IMR-90 (cell line): ENCODE measurements at regions not wholly inside any gene's neighbourhood (a gene's known extent, or its start where the extent isn't known, plus 50 kb on each side); places are given as distances from the start of the nearest gene placed in this dataset.

Experiments
- ATAC-seq: fragments of 200-7000 bp; cut with Tn5 transposase; 2 replicates; pipeline ENCODE4 v1.9.1; 2020; ENCODE audit warnings: low read depth, mild to moderate bottlenecking, moderate library complexity
- BruUV-seq: library from RNA; stranded (reverse); fragments of 400-500 nt; replicated peaks from 2 replicates; lab custom pipeline; 2021; lab: Mats Ljungman, UMichigan
- CTCF ChIA-PET: fragments of 300-600 bp; formaldehyde crosslinking; extraction: SDS; loops from one replicate; lab custom pipeline; 2021; ENCODE audit warnings: antibody characterized with exemption; lab: Yijun Ruan, JAX
- POLR2A ChIA-PET: fragments of 300-600 bp; sonication (Branson Sonifier 250); formaldehyde crosslinking; loops from one replicate; lab custom pipeline; 2022; ENCODE audit warnings: antibody characterized with exemption; ENCODE audit not compliant: unreplicated experiment; lab: Charles Lee
- DNase-seq: peaks from one replicate; pipeline ENCODE4 v3.0.0; 2013
- H2AFZ ChIP-seq: replicated peaks from 2 replicates; pipeline ENCODE3; 2013; ENCODE audit warnings: low read length, mild to moderate bottlenecking; ENCODE audit not compliant: poor library complexity
- H2AK5ac ChIP-seq: 2 replicates; pipeline ENCODE4 v1.6.1; 2013; ENCODE audit warnings: low read depth, low read length, inconsistent platforms
- H2AK9ac ChIP-seq: replicated peaks from 2 replicates; pipeline ENCODE3; 2013; ENCODE audit warnings: mild to moderate bottlenecking, low read depth, low read length, moderate library complexity; ENCODE audit not compliant: poor library complexity
- H2BK120ac ChIP-seq: 2 replicates; pipeline ENCODE4 v1.6.1; 2013; ENCODE audit warnings: low read depth, low read length, inconsistent platforms
- H2BK15ac ChIP-seq: 3 replicates; pipeline ENCODE4 v1.6.1; 2013; ENCODE audit warnings: low read depth, low read length, inconsistent platforms
- H2BK20ac ChIP-seq: 2 replicates; pipeline ENCODE4 v1.6.1; 2013; ENCODE audit warnings: low read depth, mild to moderate bottlenecking, inconsistent platforms, low read length, moderate library complexity
- H2BK5ac ChIP-seq: 2 replicates; pipeline ENCODE4 v1.6.1; 2013; ENCODE audit warnings: mild to moderate bottlenecking, low read depth, low read length, inconsistent platforms; ENCODE audit not compliant: poor library complexity, severe bottlenecking
- H3K14ac ChIP-seq: replicated peaks from 2 replicates; pipeline ENCODE4 v1.6.1; 2013; ENCODE audit warnings: low read depth, low read length, inconsistent platforms
- H3K18ac ChIP-seq: 2 replicates; pipeline ENCODE4 v1.6.1; 2013; ENCODE audit warnings: low read depth, low read length, control low read depth
- H3K23ac ChIP-seq: 2 replicates; pipeline ENCODE4 v1.6.1; 2013; ENCODE audit warnings: low read depth, low read length, inconsistent platforms
- H3K27ac ChIP-seq: 2 replicates; pipeline ENCODE4 v1.5.1; 2013; ENCODE audit warnings: mild to moderate bottlenecking, control low read depth, low read length; ENCODE audit not compliant: insufficient read depth
- H3K27me3 ChIP-seq: 2 replicates; pipeline ENCODE4 v1.6.1; 2013; ENCODE audit warnings: low read length; ENCODE audit not compliant: control insufficient read depth, insufficient read depth
- H3K36me3 ChIP-seq: 2 replicates; pipeline ENCODE4 v1.6.1; 2013; ENCODE audit warnings: low read length, mixed read lengths; ENCODE audit not compliant: control insufficient read depth, insufficient read depth
- H3K4ac ChIP-seq: 2 replicates; pipeline ENCODE4 v1.6.1; 2013; ENCODE audit warnings: low read depth, low read length, inconsistent platforms
- H3K4me1 ChIP-seq: 2 replicates; pipeline ENCODE4 v1.6.1; 2013; ENCODE audit warnings: low read length, mixed read lengths; ENCODE audit not compliant: control insufficient read depth, insufficient read depth
- H3K4me2 ChIP-seq: 2 replicates; pipeline ENCODE4 v1.6.1; 2013; ENCODE audit warnings: low read depth, mild to moderate bottlenecking, control low read depth, low read length, moderate library complexity
- H3K4me3 ChIP-seq: 2 replicates; pipeline ENCODE4 v1.5.1; 2013; ENCODE audit warnings: low read depth, mild to moderate bottlenecking, control low read depth, low read length, moderate library complexity; ENCODE audit not compliant: insufficient read depth
- H3K56ac ChIP-seq: 2 replicates; pipeline ENCODE4 v1.6.1; 2013; ENCODE audit warnings: low read length, inconsistent platforms; ENCODE audit not compliant: insufficient read depth; ENCODE audit errors: extremely low read depth
- H3K79me1 ChIP-seq, 2 experiments: 2 replicates each; pipeline ENCODE4 v1.6.1; 2013; ENCODE audit warnings: low read length in 2 of 2, inconsistent platforms in 1 of 2, low read depth in 1 of 2
- H3K9ac ChIP-seq: 2 replicates; pipeline ENCODE4 v1.6.1; 2013; ENCODE audit warnings: low read depth, low read length, control low read depth
- H3K9me1 ChIP-seq: 2 replicates; pipeline ENCODE4 v1.6.1; 2013; ENCODE audit warnings: low read length, inconsistent platforms; ENCODE audit not compliant: insufficient read depth
- H3K9me3 ChIP-seq: 2 replicates; pipeline ENCODE4 v1.6.1; 2013; ENCODE audit warnings: low read length; ENCODE audit not compliant: control insufficient read depth, insufficient read depth
- H4K20me1 ChIP-seq: 2 replicates; pipeline ENCODE4 v1.6.1; 2013; ENCODE audit warnings: low read length, inconsistent platforms; ENCODE audit not compliant: insufficient read depth
- H4K5ac ChIP-seq: 2 replicates; pipeline ENCODE4 v1.6.1; 2013; ENCODE audit warnings: mild to moderate bottlenecking, low read depth, low read length, control low read depth
- H4K8ac ChIP-seq, 2 experiments: 2 replicates each; pipeline ENCODE4 v1.6.1; 2013; ENCODE audit warnings: low read depth in 2 of 2, low read length in 2 of 2, control low read depth in 1 of 2, inconsistent platforms in 1 of 2
- H4K91ac ChIP-seq: 2 replicates; pipeline ENCODE4 v1.6.1; 2013; ENCODE audit warnings: low read depth, low read length, inconsistent platforms; ENCODE audit not compliant: insufficient read depth
- CHD1 ChIP-seq: IDR thresholded peaks from 2 replicates; pipeline ENCODE4 v1.6.1; 2012; ENCODE audit warnings: low read depth, low read length, improper control_type of control experiment
- MAFK ChIP-seq: IDR thresholded peaks from 2 replicates; pipeline ENCODE4 v1.6.1; 2012; ENCODE audit warnings: low read depth, low read length, improper control_type of control experiment
- MXI1 ChIP-seq: IDR thresholded peaks from 2 replicates; pipeline ENCODE4 v1.6.1; 2012; ENCODE audit warnings: low read depth, mild to moderate bottlenecking, low read length, moderate library complexity, borderline replicate concordance
- SMC3 ChIP-seq: fragments of 150-350 bp; IDR thresholded peaks from 2 replicates; pipeline ENCODE4 v1.6.1; 2016; ENCODE audit warnings: low read depth, mild to moderate bottlenecking, antibody characterized with exemption, low read length, moderate library complexity
- dilution Hi-C: fragments of 300-500 bp; cut with HindIII; formaldehyde crosslinking; loops from one replicate; pipeline ENCODE4 v1.14.3; 2018; ENCODE audit warnings: low sequenced_read_pairs; ENCODE audit not compliant: unreplicated experiment
- in situ Hi-C: fragments of 300-500 bp; cut with MboI; formaldehyde crosslinking; loops from 3 replicates; pipeline ENCODE4 v1.14.3; 2019; ENCODE audit warnings: low sequenced_read_pairs, inconsistent platforms, mixed read lengths
- intact Hi-C: fragments of 100-400 bp; cut with micrococcal nuclease; formaldehyde crosslinking; loops from 2 replicates; pipeline ENCODE4 v1.10.0; 2022

- H2AFZ ChIP-seq: no peak overlapping the region
- no peak overlapping the region for H3K9ac ChIP-seq
- H2AK5ac ChIP-seq: no peak overlapping the region
- no peak overlapping the region for H2BK5ac ChIP-seq
- no peaks in the 10 kb centered on the region for H4K20me1 ChIP-seq
- H3K18ac ChIP-seq: no peak overlapping the region
- no peak overlapping the region for H4K91ac ChIP-seq
- H2BK120ac ChIP-seq: no peak overlapping the region
- CTCF ChIA-PET: no interaction called here
- no peaks in the 10 kb centered on the region for H3K9me3 ChIP-seq
- POLR2A ChIA-PET: no interaction called here
- no peak for ATAC-seq
- H3K79me1 ChIP-seq: no peaks in the 10 kb centered on the region
- H4K5ac ChIP-seq: no peak overlapping the region
- dilution Hi-C loops: no loop called here
- no peak overlapping the region for H2BK20ac ChIP-seq
- no peak overlapping the region for H2AK9ac ChIP-seq
- TF ChIP-seq SMC3 (no peak), CHD1 (no peak), MAFK (peak; percentile 48; the same call in 1 of the 2 replicates), MXI1 (no peak)
- no peak overlapping the region for H3K4me3 ChIP-seq
- no peak overlapping the region for H3K23ac ChIP-seq
- H3K4me1 ChIP-seq: no peaks in the 10 kb centered on the region
- no peak overlapping the region for H3K56ac ChIP-seq
- in situ Hi-C loops: no loop called here
- H3K4ac ChIP-seq: no peak overlapping the region
- H3K4me2 ChIP-seq: no peak overlapping the region
- no TSS peak for BruUV-seq
- intact Hi-C loops: no loop called here
- H2BK15ac ChIP-seq: no peak overlapping the region
- H3K36me3 ChIP-seq: no peaks in the 10 kb centered on the region
- H3K27me3 ChIP-seq: no peaks in the 10 kb centered on the region
- no peak for DNase-seq
- no peak overlapping the region for H3K14ac ChIP-seq
- H3K27ac ChIP-seq: no peak overlapping the region
- H3K9me1 ChIP-seq: no peaks in the 10 kb centered on the region
- H4K8ac ChIP-seq: no peak overlapping the region
These were observed 434.0 kb downstream of the PLCL1 start for GRCh38 chr2:198238429-198238828.
